Adrenal gland (tissue), 5 donors: ENCODE measurements at regions not wholly inside any gene's neighbourhood (a gene's known extent, or its start where the extent isn't known, plus 50 kb on each side); places are given as distances from the start of the nearest gene placed in this dataset.

Experiments used
- POLR2A ChIP-seq, 2 donors: fragments of 450-650 bp; IDR thresholded peaks; one replicate each; pipeline ENCODE4 v1.6.1; 2017; ENCODE audit warnings: antibody characterized with exemption in 2 of 2, mild to moderate bottlenecking in 2 of 2, moderate library complexity in 1 of 2
- TF ChIP-seq, protein P1 (sequence below), 6 experiments: fragments of 450-650 bp in 4 of 6; fragments of 200-600 bp in 2 of 6; sonication (generic) in 1 of 6; IDR thresholded peaks; 1 replicate in 5 of 6; 2 replicates in 1 of 6; pipeline versions ENCODE4 v1.5.1 to v1.8.0; 2016 to 2021; ENCODE audit warnings: antibody characterized with exemption in 6 of 6, mild to moderate bottlenecking in 2 of 6, moderate library complexity in 1 of 6
- donor health status: DM: no; HTN: no; CAD: no.

DNA sequence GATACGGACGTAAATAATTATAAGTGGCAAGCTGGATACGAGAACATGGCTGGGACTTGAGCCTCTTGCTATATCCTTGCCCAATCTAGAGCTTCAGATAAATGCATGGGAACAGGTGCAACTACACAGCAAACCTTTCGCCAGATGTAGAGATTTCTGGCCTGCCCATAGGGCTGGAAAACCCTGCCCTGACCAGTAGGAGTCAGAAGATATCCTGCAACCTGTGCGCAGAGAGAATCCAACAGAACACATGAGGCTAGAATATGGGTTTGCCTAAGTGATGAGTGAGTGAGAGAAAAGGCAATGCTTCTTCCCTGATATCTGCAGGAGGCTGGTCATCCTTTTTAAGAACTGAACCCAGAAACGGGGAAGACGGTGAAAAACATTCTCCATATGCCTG is 805.3 kb upstream of the TENM3 start:
- TF ChIP-seq, protein P1, sequence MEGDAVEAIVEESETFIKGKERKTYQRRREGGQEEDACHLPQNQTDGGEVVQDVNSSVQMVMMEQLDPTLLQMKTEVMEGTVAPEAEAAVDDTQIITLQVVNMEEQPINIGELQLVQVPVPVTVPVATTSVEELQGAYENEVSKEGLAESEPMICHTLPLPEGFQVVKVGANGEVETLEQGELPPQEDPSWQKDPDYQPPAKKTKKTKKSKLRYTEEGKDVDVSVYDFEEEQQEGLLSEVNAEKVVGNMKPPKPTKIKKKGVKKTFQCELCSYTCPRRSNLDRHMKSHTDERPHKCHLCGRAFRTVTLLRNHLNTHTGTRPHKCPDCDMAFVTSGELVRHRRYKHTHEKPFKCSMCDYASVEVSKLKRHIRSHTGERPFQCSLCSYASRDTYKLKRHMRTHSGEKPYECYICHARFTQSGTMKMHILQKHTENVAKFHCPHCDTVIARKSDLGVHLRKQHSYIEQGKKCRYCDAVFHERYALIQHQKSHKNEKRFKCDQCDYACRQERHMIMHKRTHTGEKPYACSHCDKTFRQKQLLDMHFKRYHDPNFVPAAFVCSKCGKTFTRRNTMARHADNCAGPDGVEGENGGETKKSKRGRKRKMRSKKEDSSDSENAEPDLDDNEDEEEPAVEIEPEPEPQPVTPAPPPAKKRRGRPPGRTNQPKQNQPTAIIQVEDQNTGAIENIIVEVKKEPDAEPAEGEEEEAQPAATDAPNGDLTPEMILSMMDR (IDR thresholded peaks at IDR 0.05), result no peak
- TF ChIP-seq POLR2A (IDR thresholded peaks at IDR 0.05), result no peak
